ENCODE measurements at regions not wholly inside any gene's neighbourhood (a gene's known extent, or its start where the extent isn't known, plus 50 kb on each side); places are given as distances from the start of the nearest gene placed in this dataset.

DNA sequence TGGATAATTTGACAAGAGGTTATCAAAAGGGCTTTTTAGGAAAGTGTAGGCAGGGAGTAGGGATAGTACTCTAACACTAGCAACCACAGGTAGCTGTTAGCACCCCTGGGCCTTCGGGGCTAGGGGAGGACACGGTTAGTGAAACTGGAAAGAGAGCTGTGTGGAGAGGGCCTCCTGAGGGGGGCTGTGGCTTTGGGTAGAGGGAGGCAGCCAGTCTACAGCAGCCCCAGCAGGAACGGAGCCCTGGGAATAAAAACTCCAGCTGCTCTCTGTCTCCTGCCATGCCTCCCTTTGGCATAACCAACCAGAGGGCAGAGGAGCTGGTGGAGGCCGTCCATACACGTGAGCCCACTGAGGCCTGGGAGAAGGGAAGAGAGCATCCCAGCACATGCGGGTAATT is 223.2 kb downstream of the FOXD2 start:
- no peaks in the 10 kb centered on the region for H4K20me1 ChIP-seq (ENCODE audit: control insufficient read depth, insufficient read depth, insufficient read length)
- H2BK20ac ChIP-seq (ENCODE audit: low read depth, low read length, poor library complexity, severe bottlenecking) = no peak overlapping the region
- H4K91ac ChIP-seq (ENCODE audit: insufficient read length, low read depth, low read length) = no peak overlapping the region
- H3K27me3 Mint-ChIP-seq (ENCODE audit: low read depth) = peaks cover 88% of the 10 kb centered on the region
- H3K27me3 ChIP-seq (ENCODE audit: insufficient read depth, low read length) = no peaks in the 10 kb centered on the region; the same call in 1 of the 2 replicates
- H3K27ac Mint-ChIP-seq = no peak overlapping the region
- no peak overlapping the region for H3K27ac ChIP-seq (ENCODE audit: insufficient read length, low read depth, low read length)
- TF ChIP-seq, protein P1, sequence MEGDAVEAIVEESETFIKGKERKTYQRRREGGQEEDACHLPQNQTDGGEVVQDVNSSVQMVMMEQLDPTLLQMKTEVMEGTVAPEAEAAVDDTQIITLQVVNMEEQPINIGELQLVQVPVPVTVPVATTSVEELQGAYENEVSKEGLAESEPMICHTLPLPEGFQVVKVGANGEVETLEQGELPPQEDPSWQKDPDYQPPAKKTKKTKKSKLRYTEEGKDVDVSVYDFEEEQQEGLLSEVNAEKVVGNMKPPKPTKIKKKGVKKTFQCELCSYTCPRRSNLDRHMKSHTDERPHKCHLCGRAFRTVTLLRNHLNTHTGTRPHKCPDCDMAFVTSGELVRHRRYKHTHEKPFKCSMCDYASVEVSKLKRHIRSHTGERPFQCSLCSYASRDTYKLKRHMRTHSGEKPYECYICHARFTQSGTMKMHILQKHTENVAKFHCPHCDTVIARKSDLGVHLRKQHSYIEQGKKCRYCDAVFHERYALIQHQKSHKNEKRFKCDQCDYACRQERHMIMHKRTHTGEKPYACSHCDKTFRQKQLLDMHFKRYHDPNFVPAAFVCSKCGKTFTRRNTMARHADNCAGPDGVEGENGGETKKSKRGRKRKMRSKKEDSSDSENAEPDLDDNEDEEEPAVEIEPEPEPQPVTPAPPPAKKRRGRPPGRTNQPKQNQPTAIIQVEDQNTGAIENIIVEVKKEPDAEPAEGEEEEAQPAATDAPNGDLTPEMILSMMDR (conservative IDR thresholded peaks at IDR 0.05) = no peak
- no peak overlapping the region for H2AFZ ChIP-seq (ENCODE audit: low read length)
- H3K4me1 Mint-ChIP-seq = peaks cover 0 to 5% of the 10 kb centered on the region in 2 experiments; a peak in 1 of 4 replicates
- H3T11ph ChIP-seq (ENCODE audit: low read length) = no peak overlapping the region
- peak; percentile 13 for DNase-seq
- H3K4me1 ChIP-seq (ENCODE audit: insufficient read depth, low read length) = no peaks in the 10 kb centered on the region
- H2BK15ac ChIP-seq (ENCODE audit: low read depth, low read length) = no peak overlapping the region
- WGBS (ENCODE audit: extremely low coverage, insufficient read length, low lambda C conversion rate) = no CpG with 5 or more reads among the region's 6 CpGs
- H3K14ac ChIP-seq (ENCODE audit: insufficient read depth, low read length) = no peak overlapping the region
- H3K4me2 ChIP-seq (ENCODE audit: insufficient read depth, insufficient read length, low read length) = no peak overlapping the region
- no peak overlapping the region for H3K56ac ChIP-seq (ENCODE audit: insufficient read length, low read depth, low read length)
- no peak overlapping the region for H3K4me3 Mint-ChIP-seq
- no peaks in the 10 kb centered on the region for H3K79me1 ChIP-seq (ENCODE audit: insufficient read depth, low read depth, low read length, poor library complexity, severe bottlenecking)
- no peak overlapping the region for H2BK5ac ChIP-seq (ENCODE audit: insufficient read length, low read length)
- no peak overlapping the region for H4K8ac ChIP-seq (replicated peaks; ENCODE audit: insufficient read length, low read depth, low read length)
- H3K23me2 ChIP-seq (ENCODE audit: insufficient read length, low read depth, low read length, poor library complexity, severe bottlenecking) = no peaks in the 10 kb centered on the region
- no peak overlapping the region for H3K23ac ChIP-seq (ENCODE audit: insufficient read length, low read depth, low read length)
- no peak overlapping the region for H3K4ac ChIP-seq (ENCODE audit: low read depth, low read length)
- no peak overlapping the region for H3K9ac ChIP-seq (ENCODE audit: extremely low read depth, insufficient read length, low read length)
- H2AK5ac ChIP-seq (ENCODE audit: insufficient read length, low read length) = no peak overlapping the region
- no peaks in the 10 kb centered on the region for H3K9me3 ChIP-seq (ENCODE audit: control insufficient read depth, low read depth, low read length)
- H3K36me3 Mint-ChIP-seq (ENCODE audit: insufficient read depth in 1 of 3, low read depth in 3 of 3) = no peaks in the 10 kb centered on the region
- H2BK12ac ChIP-seq (ENCODE audit: insufficient read length, low read depth, low read length) = no peak overlapping the region
- no peak overlapping the region for H3K18ac ChIP-seq (ENCODE audit: insufficient read length, low read depth, low read length)
- no peak overlapping the region for H2BK120ac ChIP-seq (ENCODE audit: low read depth, low read length, poor library complexity, severe bottlenecking)
- H4K5ac ChIP-seq (ENCODE audit: insufficient read length, low read depth, low read length) = no peak overlapping the region
- no peaks in the 10 kb centered on the region for H3K79me2 ChIP-seq (ENCODE audit: insufficient read depth, low read length)
- H3K9me3 Mint-ChIP-seq = no peaks in the 10 kb centered on the region

All from H9 (cell line).